Stomach (tissue), 8 donors: ENCODE measurements at regions not wholly inside any gene's neighbourhood (a gene's known extent, or its start where the extent isn't known, plus 50 kb on each side); places are given as distances from the start of the nearest gene placed in this dataset.

ENCODE experiments used
- DNase-seq, 2 donors: peaks; one replicate each; pipeline versions ENCODE4 v3.0.0 to v3.0.0-alpha.2; 2013 to 2019
- H3K27ac ChIP-seq, 5 donors: fragments of 200-600 bp in 4 of 5; sonication (generic) in 4 of 5; one replicate each; pipeline ENCODE4 v1.5.1; 2013 to 2019; ENCODE audit warnings: mild to moderate bottlenecking in 1 of 5, moderate library complexity in 1 of 5
- H3K27me3 ChIP-seq, 3 donors: fragments of 200-600 bp; sonication (generic); one replicate each; pipeline ENCODE4 v1.5.1; 2017 to 2019; ENCODE audit warnings: mixed run types in 1 of 3
- H3K36me3 ChIP-seq, 4 donors: fragments of 200-600 bp; sonication (generic); 1 replicate in 3 of 4; 2 replicates in 1 of 4; pipeline ENCODE4 v1.5.1; 2016 to 2019
- H3K4me1 ChIP-seq, 4 donors: fragments of 200-600 bp; sonication (generic); one replicate each; pipeline ENCODE4 v1.5.1; 2016 to 2019
- H3K4me3 ChIP-seq, 4 donors: fragments of 200-600 bp; sonication (generic) in 3 of 4; one replicate each; pipeline ENCODE4 v1.5.1; 2016 to 2019; ENCODE audit warnings: mild to moderate bottlenecking in 1 of 4
- H3K9me3 ChIP-seq, 4 donors: fragments of 200-600 bp; sonication (generic); one replicate each; pipeline ENCODE4 v1.5.1; 2016 to 2019
- CTCF ChIP-seq, 7 experiments: fragments of 450-650 bp in 4 of 7; fragments of 200-600 bp in 3 of 7; sonication (generic) in 3 of 7; IDR thresholded peaks; one replicate each; pipeline ENCODE4 v1.5.1; 2016 to 2019; ENCODE audit warnings: antibody characterized with exemption in 7 of 7, control low read depth in 2 of 7, mild to moderate bottlenecking in 1 of 7
- EP300 ChIP-seq: sonication (generic); formaldehyde crosslinking; IDR thresholded peaks from one replicate; pipeline ENCODE4 v1.6.1; 2017; ENCODE audit warnings: antibody characterized with exemption
- POLR2A ChIP-seq, 4 donors: fragments of 450-650 bp; IDR thresholded peaks; one replicate each; pipeline ENCODE4 v1.6.1; 2016; ENCODE audit warnings: antibody characterized with exemption in 4 of 4, control low read depth in 2 of 4, mild to moderate bottlenecking in 1 of 4, moderate library complexity in 1 of 4
- POLR2AphosphoS5 ChIP-seq, 3 donors: sonication (generic); formaldehyde crosslinking; IDR thresholded peaks; one replicate each; pipeline ENCODE4 v1.6.1; 2016; ENCODE audit warnings: antibody characterized with exemption in 3 of 3
- WGBS, 5 donors: extraction: QIAGEN DNeasy Blood & Tissue Kit in 3 of 5; methylation state at CpG; one replicate each; pipeline versions ENCODE4 v1.1.5 to v1.1.7; 2013 to 2018; 5-methylcytosine and 5-hydroxymethylcytosine counted together
- intact Hi-C: fragments of 100-400 bp; cut with DNase I; formaldehyde crosslinking; loops from one replicate; pipeline ENCODE4 v1.15.1; 2023; ENCODE audit warnings: low total_unique reads
- donor health status: healthy with polysubstance abuse.
- donor health status: Bipolar disorder and iron deficiency.
- donor health status: healthy.

- no peaks in the 10 kb centered on the region for H3K9me3 ChIP-seq
- no peak overlapping the region for H3K27ac ChIP-seq
- no peak overlapping the region for H3K4me3 ChIP-seq
- H3K36me3 ChIP-seq: no peaks in the 10 kb centered on the region
- H3K4me1 ChIP-seq: no peaks in the 10 kb centered on the region
- intact Hi-C loops: no loop called here
- no peak for DNase-seq
- H3K27me3 ChIP-seq: no peaks in the 10 kb centered on the region
- TF ChIP-seq EP300 (no peak), CTCF (IDR thresholded peaks at IDR 0.05) (no peak), POLR2A (IDR thresholded peaks at IDR 0.05) (no peak), POLR2AphosphoS5 (IDR thresholded peaks at IDR 0.05) (no peak)
Observed at GRCh38 chr4:160869899-160870298, 1293.9 kb downstream of the FSTL5 start.

- Histone ChIP-seq H3K27ac (no peak overlapping the region), H3K4me1 (no peaks in the 10 kb centered on the region), H3K9me3 (peaks cover 0 to 9% (median 0%) of the 10 kb centered on the region in 4 donors), H3K4me3 (no peak overlapping the region), H3K36me3 (no peaks in the 10 kb centered on the region), H3K27me3 (no peaks in the 10 kb centered on the region)
- DNase-seq: no peak
- intact Hi-C loops: no loop called here
- TF ChIP-seq POLR2AphosphoS5 (IDR thresholded peaks at IDR 0.05) (no peak), POLR2A (IDR thresholded peaks at IDR 0.05) (no peak), CTCF (IDR thresholded peaks at IDR 0.05) (no peak), EP300 (no peak)
Observed at GRCh38 chr4:160872491-160872890, 1291.3 kb downstream of the FSTL5 start.

- no peaks in the 10 kb centered on the region for H3K27me3 ChIP-seq
- peaks cover 0 to 9% (median 0%) of the 10 kb centered on the region in 4 donors for H3K9me3 ChIP-seq
- DNase-seq: no peak
- H3K36me3 ChIP-seq: no peaks in the 10 kb centered on the region
- WGBS, 5 donors: 72 to 84% (median 78%) methylated on average over 9 of the region's 9 CpGs
- TF ChIP-seq CTCF (IDR thresholded peaks at IDR 0.05): no peak
- H3K27ac ChIP-seq: no peak overlapping the region
- intact Hi-C loops: no loop called here
- no peak overlapping the region for H3K4me3 ChIP-seq
- H3K4me1 ChIP-seq: no peaks in the 10 kb centered on the region
Observed at GRCh38 chr4:160877087-160877790, 1286.6 kb downstream of the FSTL5 start.

- intact Hi-C loops: no loop called here
- Histone ChIP-seq H3K27ac (no peak overlapping the region), H3K36me3 (no peaks in the 10 kb centered on the region), H3K4me1 (no peaks in the 10 kb centered on the region), H3K27me3 (no peaks in the 10 kb centered on the region), H3K4me3 (no peak overlapping the region), H3K9me3 (peaks cover 0 to 9% (median 0%) of the 10 kb centered on the region in 4 donors)
- DNase-seq: no peak
- TF ChIP-seq POLR2AphosphoS5 (IDR thresholded peaks at IDR 0.05): no peak
- TF ChIP-seq CTCF (IDR thresholded peaks at IDR 0.05): no peak
- TF ChIP-seq EP300: no peak
- no peak for TF ChIP-seq POLR2A (IDR thresholded peaks at IDR 0.05)
- WGBS, 5 donors: 62 to 77% (median 71%) methylated on average over 5 of the region's 5 CpGs
Observed at GRCh38 chr4:160880180-160880579, 1283.6 kb downstream of the FSTL5 start.
